Testis (tissue), 2 donors: ENCODE measurements at regions not wholly inside any gene's neighbourhood (a gene's known extent, or its start where the extent isn't known, plus 50 kb on each side); places are given as distances from the start of the nearest gene placed in this dataset.

Experiments
- CTCF ChIP-seq, 3 experiments: fragments of 450-650 bp in 2 of 3; fragments of 200-600 bp in 1 of 3; sonication (generic) in 1 of 3; IDR thresholded peaks; one replicate each; pipeline ENCODE4 v1.5.1; 2016 to 2019; ENCODE audit warnings: antibody characterized with exemption in 3 of 3, mild to moderate bottlenecking in 2 of 3, moderate library complexity in 1 of 3
- POLR2A ChIP-seq: fragments of 450-650 bp; IDR thresholded peaks from one replicate; pipeline ENCODE4 v1.6.1; 2017; ENCODE audit warnings: antibody characterized with exemption, mild to moderate bottlenecking, moderate library complexity

- TF ChIP-seq POLR2A, result no peak
- no peak for TF ChIP-seq CTCF (IDR thresholded peaks at IDR 0.05)
These were observed 216.9 kb upstream of the ZNF608 start for GRCh38 chr5:124963236-124963919.
